HG03108 (cell line): ENCODE measurements at regions not wholly inside any gene's neighbourhood (a gene's known extent, or its start where the extent isn't known, plus 50 kb on each side); places are given as distances from the start of the nearest gene placed in this dataset.
"Not testable (repeated sequence)": the region's sequence is repeated elsewhere in the genome, so short reads cannot be mapped to it uniquely, and the experiment has no call there.

Experiments
- ATAC-seq: cut with Tn5 transposase; IDR thresholded peaks from one replicate; pipeline ENCODE4 v1.9.1; 2021; ENCODE audit warnings: moderate library complexity; ENCODE audit not compliant: unreplicated experiment

DNA sequence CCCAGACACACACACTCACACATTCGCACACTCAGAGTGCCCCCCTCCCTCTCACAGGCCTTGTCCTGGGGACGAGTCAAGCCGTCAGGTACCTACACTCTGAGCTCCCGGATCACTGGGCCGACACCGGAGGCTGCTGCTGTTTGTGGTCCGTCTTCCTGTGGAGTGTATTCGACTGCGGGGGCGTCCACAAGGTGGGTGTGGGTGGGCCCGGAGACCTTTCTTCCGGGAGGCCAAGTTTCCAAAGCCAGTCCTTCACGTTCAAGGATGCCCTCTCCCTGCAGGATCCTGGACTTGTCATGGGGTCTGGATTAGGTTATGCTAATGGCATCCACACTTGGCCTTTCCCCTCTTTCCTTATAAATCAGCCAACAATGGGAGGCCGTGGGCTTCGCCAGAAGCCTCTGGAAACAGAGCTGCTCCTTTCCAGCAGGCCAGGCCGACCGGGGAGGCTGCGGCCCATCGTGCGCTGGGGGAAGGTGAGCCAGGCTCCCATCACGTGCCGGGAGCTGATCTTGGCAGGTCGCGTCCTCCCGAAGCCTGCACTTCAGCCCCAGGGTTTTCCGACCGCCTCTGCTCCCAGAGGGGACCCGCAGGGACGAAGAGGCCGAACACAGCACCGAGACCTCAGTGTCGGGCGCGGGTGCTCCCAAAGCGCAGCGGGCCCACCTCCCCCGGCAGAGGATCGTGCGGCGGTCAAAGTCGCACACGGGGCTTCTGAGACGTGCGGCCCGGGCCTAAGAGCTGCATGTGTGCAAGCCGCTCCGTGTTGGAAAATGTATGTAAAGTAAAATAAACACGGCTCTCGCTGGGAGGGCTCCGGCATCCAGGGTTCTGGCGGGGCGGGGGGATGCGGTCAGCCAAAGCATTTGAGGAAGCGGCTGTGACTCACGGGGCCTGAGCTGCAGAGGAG, 196.5 kb upstream of the ZNF469 start:
- ATAC-seq: not testable (repeated sequence)

DNA sequence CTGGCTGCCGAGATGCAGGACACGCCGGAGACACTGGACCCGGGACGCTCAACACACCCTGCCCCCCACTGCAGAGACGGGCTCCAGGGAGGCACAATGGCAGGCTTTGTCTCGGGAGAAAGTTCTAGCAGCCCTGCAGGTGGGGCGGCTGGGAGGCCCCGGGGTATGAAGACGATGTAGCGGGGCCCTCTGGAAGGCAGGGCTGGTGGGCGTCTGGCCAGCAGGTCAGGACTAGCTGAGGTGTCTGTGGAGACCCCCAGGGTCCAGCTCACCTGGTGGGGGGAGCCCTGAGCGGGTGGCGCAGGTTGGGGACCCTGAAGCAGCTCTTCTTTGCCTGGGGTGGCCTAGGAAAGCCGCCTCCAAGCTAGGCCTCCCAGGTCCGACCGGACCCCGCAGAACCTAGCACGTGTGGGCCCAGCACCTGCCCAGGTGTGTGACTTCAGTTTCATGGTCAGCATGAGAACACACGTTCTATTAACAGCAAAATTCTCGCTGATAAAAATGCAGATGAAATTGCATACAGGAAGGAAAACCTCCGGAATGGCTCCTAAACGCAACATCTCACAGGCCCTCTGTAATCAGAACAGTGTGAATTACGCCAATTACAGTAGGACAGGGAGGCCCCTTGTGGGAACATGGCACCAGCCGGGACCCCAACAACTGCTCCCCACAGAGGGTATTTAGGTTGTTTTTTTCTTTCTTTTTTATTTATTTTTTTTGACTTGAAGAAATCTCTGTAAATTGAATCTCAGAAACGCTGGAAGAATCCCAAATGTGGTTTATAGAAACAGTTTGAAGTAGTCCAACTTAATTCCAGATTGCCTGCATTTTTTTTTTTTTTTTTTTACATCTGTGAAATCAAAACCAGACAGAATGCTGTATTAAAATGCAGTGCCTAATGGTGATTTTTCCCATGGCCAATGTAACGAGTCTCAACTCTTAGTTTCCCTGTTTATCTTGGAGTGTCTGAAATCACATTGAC, 195.6 kb upstream of the ZNF469 start:
- not testable (repeated sequence) for ATAC-seq

GRCh38 chr16:88188171-88188895, 194.4 kb upstream of the ZNF469 start:
- ATAC-seq: not testable (repeated sequence)

GRCh38 chr16:88190592-88191095, 192.1 kb upstream of the ZNF469 start:
- not testable (repeated sequence) for ATAC-seq

DNA sequence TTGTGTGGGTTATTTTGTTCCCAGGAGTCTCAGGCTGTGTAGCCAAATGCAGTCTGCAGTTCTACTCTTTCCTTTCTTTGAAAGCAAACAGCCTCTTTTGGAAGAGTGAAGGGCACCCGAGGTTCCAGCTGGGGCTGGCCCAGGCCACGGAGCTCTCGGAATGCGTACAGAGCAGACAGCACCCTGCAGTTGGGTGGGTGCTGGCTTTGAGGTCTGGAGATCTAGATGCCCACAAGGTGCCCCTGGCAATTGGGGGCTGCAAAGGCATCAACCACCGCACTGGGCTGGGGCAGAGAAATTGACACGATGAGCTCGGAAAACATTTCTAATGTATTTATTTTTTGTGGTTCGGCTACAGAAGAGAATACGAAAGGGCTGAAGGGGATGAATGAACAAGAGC, 191.6 kb upstream of the ZNF469 start:
- not testable (repeated sequence) for ATAC-seq

GRCh38 chr16:88192601-88193000, 190.2 kb upstream of the ZNF469 start:
- no peak for ATAC-seq

DNA sequence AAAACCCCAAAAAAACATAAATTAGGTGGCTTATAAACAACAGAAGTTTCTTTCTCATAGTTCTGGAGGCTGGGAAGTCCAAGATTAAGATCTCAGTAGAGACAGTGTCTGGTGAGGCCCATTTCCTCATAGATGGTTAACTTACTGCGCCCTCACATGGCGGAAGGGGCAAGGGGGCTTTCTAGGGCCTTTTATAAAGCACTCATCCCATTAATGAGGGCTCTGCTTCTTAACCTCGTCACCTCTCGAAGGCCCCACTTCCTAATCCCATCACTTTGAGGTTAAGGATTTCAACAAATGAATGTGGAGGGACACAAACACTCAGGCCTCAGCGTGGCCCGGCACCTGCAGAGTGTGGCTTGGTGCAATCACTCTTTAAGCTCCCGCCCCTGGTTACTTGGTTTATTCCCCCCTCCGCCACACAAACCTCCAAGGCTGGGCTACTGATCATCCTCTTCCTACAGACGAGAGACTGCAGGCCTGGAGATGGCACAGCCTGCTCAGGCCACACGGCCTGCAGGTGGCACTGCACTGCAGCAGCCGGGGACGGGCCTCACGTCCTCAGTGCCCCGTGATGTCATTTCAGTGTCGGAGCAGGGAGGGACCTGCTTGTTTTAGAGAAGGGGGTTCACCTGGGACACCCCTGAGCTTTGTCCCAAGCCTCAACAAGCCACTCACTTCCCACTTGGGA, 188.9 kb upstream of the ZNF469 start:
- not testable (repeated sequence) for ATAC-seq

DNA sequence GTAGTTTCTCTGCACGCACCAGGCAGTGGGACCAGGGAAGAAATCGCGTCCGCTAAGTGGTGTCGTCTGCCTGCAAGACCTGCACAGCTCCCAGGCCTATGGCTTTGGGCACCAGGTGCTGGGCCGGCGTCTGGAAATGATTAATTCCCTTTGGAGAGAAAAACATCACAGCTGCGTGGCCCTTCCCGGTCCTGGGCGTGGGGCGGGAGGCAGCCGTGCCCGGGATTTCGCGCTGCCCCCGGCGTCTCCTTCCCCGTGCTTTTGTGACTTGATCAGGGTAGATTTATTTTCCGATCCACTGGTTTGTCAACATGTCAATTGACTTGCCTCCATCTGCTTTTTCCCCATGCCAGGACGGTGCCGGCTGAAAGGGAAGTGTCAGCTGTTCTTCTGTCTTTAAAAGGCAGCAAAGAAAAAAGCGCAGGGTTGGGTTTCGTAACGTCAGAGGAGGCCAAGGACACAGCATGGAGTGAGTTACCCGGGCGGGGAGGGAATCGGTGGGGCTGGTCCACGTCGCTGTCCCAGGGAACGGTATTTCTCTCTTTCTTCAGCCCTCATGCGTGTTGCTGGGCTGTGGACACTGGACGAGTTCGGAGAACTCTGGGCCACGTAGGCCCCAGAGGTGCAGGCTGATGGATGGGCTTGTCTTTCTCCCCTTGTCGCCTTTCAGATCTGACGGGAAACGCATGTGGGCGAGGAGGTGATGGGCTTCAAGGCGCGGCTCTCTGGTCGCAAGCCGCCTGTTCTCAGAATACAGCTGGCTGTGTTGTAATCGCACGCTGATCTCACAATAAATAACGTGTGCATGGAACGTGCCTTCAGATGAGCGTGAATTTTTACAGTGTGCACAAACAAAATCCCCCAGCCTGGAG, 188.1 kb upstream of the ZNF469 start:
- no peak for ATAC-seq

GRCh38 chr16:88195269-88195705, 187.5 kb upstream of the ZNF469 start:
- ATAC-seq: no peak

DNA sequence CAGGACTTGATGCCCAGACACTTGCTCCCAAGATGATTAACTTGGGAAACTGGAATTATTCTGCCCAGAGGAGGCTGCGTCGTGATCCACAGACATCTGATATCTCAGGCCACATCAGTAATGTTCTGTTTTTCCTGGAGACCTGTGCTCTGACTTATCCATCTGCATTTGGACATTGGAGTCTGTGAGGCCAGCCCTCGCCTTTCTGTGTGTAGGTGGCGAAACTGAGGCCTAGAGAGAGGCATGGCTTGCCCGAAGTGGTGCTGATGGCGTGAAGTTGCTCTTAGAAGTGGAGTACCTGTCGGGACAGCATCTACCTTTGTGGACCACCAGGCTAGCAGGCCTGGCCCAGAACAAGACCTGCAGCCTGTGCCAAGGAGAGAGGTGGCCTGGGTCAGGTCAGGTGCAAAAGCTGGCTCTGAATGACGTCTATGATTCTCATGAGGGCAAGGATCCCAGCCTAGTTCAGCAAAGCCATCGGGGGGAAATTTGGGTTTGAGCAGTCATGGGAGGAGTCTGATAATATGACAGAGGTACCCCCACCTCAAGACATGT, 186.8 kb upstream of the ZNF469 start:
- no peak for ATAC-seq

DNA sequence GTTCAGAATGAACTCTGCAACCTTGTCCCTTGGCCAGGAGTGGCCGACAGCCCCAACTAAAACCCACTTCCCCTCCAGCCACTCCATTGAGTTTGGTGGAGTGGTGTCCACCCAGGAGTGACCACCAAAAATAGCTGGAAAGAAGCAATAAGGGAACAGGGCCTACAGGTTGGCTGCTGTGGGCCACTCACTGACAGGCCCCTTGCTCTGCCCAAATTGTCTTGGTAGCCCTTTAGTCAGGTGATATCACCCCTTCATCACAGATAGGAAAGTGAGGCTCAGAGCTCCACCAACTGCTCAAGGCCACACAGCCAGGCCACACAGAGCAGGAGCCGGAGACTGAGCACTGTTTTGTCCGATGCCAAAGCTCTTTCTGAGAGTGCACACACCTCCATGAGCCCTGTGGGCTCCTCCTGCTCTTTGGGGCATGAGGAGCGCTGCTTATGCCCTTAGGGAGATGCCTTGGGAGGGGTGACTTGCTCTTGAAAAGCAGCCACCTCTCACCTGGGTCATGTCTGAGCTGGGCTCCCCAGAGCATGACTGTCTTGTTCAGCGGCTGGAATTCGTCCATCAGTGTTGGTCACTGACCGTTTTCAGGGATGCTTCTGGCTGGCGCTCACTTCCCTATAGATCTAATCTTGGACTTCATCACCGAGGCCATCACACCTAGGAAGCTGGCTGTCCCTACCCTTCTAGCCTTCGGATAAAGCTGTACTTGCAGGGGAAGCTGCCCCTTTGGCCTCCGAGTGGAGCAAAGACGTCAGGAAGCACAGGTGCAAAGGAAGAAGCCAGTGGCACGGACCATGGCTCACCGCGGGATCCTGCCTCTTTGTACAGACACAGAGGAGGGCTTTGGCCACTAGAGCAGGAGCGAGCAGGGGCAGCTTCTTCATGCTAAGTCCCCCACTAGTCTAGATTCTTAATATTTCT, 186.0 kb upstream of the ZNF469 start:
- no peak for ATAC-seq

- no peak for ATAC-seq
These were observed 185.0 kb upstream of the ZNF469 start for GRCh38 chr16:88197481-88198456.

DNA sequence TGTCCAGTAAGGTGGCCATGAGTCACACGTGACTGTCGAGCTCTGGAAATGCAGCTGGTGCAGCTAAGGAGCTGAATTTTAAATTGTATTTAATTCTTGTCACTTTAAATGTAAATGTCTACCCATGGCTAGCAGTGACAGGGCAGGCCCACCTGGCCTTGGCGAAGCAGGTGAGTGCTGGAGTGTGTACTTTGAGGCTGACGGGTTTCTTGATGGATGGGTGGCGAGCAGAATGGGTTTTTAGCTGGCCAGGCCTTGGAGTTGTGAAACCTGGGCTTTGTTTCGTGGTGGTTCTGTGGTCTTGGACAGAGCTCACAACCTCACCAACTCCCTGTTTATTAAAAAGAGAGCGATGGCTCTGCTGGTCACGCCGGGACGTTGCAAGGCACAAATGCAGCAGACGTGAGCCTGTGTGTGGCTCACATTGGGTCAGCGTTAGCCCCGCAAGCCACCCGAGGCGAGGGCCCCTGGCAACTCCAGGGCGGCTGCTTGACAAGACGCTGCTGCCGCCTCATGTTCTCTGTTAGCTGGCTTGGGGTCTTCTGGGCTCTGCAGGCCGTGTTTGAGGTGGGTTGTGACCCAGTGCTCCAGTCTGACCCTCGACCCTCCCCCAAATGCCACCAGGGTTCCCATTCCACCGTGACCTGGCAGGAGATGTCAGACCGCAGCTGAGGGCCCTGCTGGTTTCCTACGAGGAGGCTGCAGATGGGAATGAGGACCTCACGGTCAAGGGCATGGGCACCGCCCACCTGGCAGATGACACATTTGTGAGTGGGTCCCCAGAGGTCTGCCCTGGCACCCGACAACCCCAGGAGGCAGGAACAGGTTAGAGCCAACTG, 184.1 kb upstream of the ZNF469 start:
- not testable (repeated sequence) for ATAC-seq

GRCh38 chr16:88199296-88200153, 183.2 kb upstream of the ZNF469 start:
- ATAC-seq: not testable (repeated sequence)
